ENCODE measurements at regions not wholly inside any gene's neighbourhood (a gene's known extent, or its start where the extent isn't known, plus 50 kb on each side); places are given as distances from the start of the nearest gene placed in this dataset.
"Not testable (repeated sequence)": the region's sequence is repeated elsewhere in the genome, so short reads cannot be mapped to it uniquely, and the experiment has no call there.

- no peak overlapping the region for H3K4me3 ChIP-seq
- no peak overlapping the region for H3K27ac ChIP-seq
- no peak for TF ChIP-seq CTCF (IDR thresholded peaks at IDR 0.05)
- no peak for DNase-seq (ENCODE audit: low spot score)
These were observed 913.3 kb downstream of the UQCRFS1 start for GRCh38 chr19:28299649-28300048.

- H3K27ac ChIP-seq: no peak overlapping the region
- DNase-seq (ENCODE audit: low spot score): no peak
- H3K4me3 ChIP-seq: no peak overlapping the region
- no peak for TF ChIP-seq CTCF (IDR thresholded peaks at IDR 0.05)
These were observed 915.3 kb downstream of the UQCRFS1 start for GRCh38 chr19:28297586-28298157.

GRCh38 chr19:28297036-28297435, 915.9 kb downstream of the UQCRFS1 start:
- DNase-seq (ENCODE audit: low spot score): no peak

GRCh38 chr19:28296506-28296905, 916.4 kb downstream of the UQCRFS1 start:
- no peak for DNase-seq (ENCODE audit: low spot score)
- no peak overlapping the region for H3K4me3 ChIP-seq
- no peak overlapping the region for H3K27ac ChIP-seq
- no peak for TF ChIP-seq CTCF (IDR thresholded peaks at IDR 0.05)

More at GRCh38 chr19:28297036-28297435, 915.9 kb downstream of the UQCRFS1 start:
- H3K4me3 ChIP-seq: no peak overlapping the region
- no peak overlapping the region for H3K27ac ChIP-seq
- no peak for TF ChIP-seq CTCF (IDR thresholded peaks at IDR 0.05)

- not testable (repeated sequence) for H3K4me3 ChIP-seq; H3K27ac ChIP-seq; DNase-seq (ENCODE audit: low spot score)
These were observed 918.0 kb downstream of the UQCRFS1 start for GRCh38 chr19:28294975-28295374.

- no peak for TF ChIP-seq CTCF (IDR thresholded peaks at IDR 0.05)
- DNase-seq (ENCODE audit: low spot score): no peak
- Histone ChIP-seq H3K27ac (no peak overlapping the region), H3K4me3 (no peak overlapping the region)
These were observed 918.6 kb downstream of the UQCRFS1 start for GRCh38 chr19:28294395-28294794.

GRCh38 chr19:28293685-28294084, 919.3 kb downstream of the UQCRFS1 start:
- DNase-seq (ENCODE audit: low spot score): no peak
- Histone ChIP-seq H3K27ac (no peak overlapping the region), H3K4me3 (no peak overlapping the region)
- TF ChIP-seq CTCF (IDR thresholded peaks at IDR 0.05): no peak

All from coronary artery (tissue), 2 donors.